Adipocyte (in vitro differentiated cells): ENCODE measurements at regions not wholly inside any gene's neighbourhood (a gene's known extent, or its start where the extent isn't known, plus 50 kb on each side); places are given as distances from the start of the nearest gene placed in this dataset.
A peak's percentile ranks its signal among the peaks of the same experiment; 100 is the strongest.

Experiments used
- DNase-seq: peaks from one replicate; pipeline ENCODE4 v3.0.0-alpha.2; 2015; ENCODE audit warnings: low read depth
- H3K27me3 ChIP-seq: replicated peaks from 2 replicates; pipeline ENCODE4 v1.7.0; 2013; ENCODE audit warnings: mild to moderate bottlenecking, low read length, moderate library complexity; ENCODE audit not compliant: control insufficient read depth, insufficient read depth
- H3K36me3 ChIP-seq: 2 replicates; pipeline ENCODE4 v1.7.0; 2013; ENCODE audit warnings: low read length, mild to moderate bottlenecking, moderate library complexity; ENCODE audit not compliant: control insufficient read depth, insufficient read depth, severe bottlenecking
- H3K4me1 ChIP-seq: 2 replicates; pipeline ENCODE4 v1.7.0; 2013; ENCODE audit warnings: mild to moderate bottlenecking, low read length, moderate library complexity; ENCODE audit not compliant: control insufficient read depth, insufficient read depth
- H3K4me3 ChIP-seq: 2 replicates; pipeline ENCODE4 v1.7.0; 2013; ENCODE audit warnings: mild to moderate bottlenecking, low read length, moderate library complexity
- H3K9ac ChIP-seq: 2 replicates; pipeline ENCODE4 v1.7.0; 2013; ENCODE audit warnings: mild to moderate bottlenecking, low read length, moderate library complexity
- H3K9me3 ChIP-seq: 2 replicates; pipeline ENCODE4 v1.7.0; 2013; ENCODE audit warnings: mild to moderate bottlenecking, low read length, moderate library complexity; ENCODE audit not compliant: control insufficient read depth

GRCh38 chr1:215484171-215484939 lies 82.7 kb upstream of the KCTD3 start:
- Histone ChIP-seq H3K9me3 (peaks cover 4% of the 10 kb centered on the region), H3K4me1 (no peaks in the 10 kb centered on the region), H3K9ac (no peak overlapping the region), H3K4me3 (no peak overlapping the region), H3K27me3 (peaks cover 2% of the 10 kb centered on the region), H3K36me3 (no peaks in the 10 kb centered on the region)
- no peak for DNase-seq

GRCh38 chr1:215487466-215487865 lies 79.6 kb upstream of the KCTD3 start:
- Histone ChIP-seq H3K4me3 (no peak overlapping the region), H3K4me1 (no peaks in the 10 kb centered on the region), H3K9ac (no peak overlapping the region)

DNA sequence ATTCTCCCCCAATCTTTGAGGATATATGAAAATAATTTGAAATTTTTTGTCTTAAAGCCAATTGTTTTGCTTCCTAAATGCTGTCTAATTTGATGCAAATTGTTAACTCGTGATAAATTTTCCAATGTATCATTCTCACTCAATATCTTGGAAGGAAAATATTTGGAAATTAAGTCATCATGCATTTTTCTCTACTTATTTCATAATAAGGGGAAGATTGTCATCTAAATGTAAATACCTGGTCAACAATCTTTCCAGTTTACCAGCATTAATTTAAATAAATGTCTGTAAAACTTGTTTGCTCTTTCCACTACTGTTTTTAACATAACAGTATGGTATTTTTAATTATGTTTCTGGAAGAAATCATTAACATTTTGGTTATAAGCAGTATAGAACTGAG lies 78.3 kb upstream of the KCTD3 start:
- peaks cover 3% of the 10 kb centered on the region for H3K9me3 ChIP-seq
- no peaks in the 10 kb centered on the region for H3K4me1 ChIP-seq
- no peaks in the 10 kb centered on the region for H3K27me3 ChIP-seq
- H3K9ac ChIP-seq: no peak overlapping the region
- DNase-seq: no peak
- H3K4me3 ChIP-seq: no peak overlapping the region
- no peaks in the 10 kb centered on the region for H3K36me3 ChIP-seq

More at GRCh38 chr1:215487466-215487865, 79.6 kb upstream of the KCTD3 start:
- no peaks in the 10 kb centered on the region for H3K9me3 ChIP-seq
- no peak for DNase-seq
- no peaks in the 10 kb centered on the region for H3K27me3 ChIP-seq
- H3K36me3 ChIP-seq: no peaks in the 10 kb centered on the region

GRCh38 chr1:215489771-215490565 lies 77.1 kb upstream of the KCTD3 start:
- peaks cover 3% of the 10 kb centered on the region for H3K9me3 ChIP-seq
- no peaks in the 10 kb centered on the region for H3K36me3 ChIP-seq
- H3K4me3 ChIP-seq: no peak overlapping the region
- H3K9ac ChIP-seq: no peak overlapping the region
- peak; percentile 77 for DNase-seq
- H3K4me1 ChIP-seq: no peaks in the 10 kb centered on the region
- no peaks in the 10 kb centered on the region for H3K27me3 ChIP-seq

- no peak overlapping the region for H3K9ac ChIP-seq
- no peaks in the 10 kb centered on the region for H3K36me3 ChIP-seq
- H3K27me3 ChIP-seq: peaks cover 3% of the 10 kb centered on the region
- peaks cover 3% of the 10 kb centered on the region for H3K9me3 ChIP-seq
- H3K4me3 ChIP-seq: no peak overlapping the region
- DNase-seq: no peak
- no peaks in the 10 kb centered on the region for H3K4me1 ChIP-seq
These were observed 69.6 kb upstream of the KCTD3 start for GRCh38 chr1:215497528-215497927.

DNA sequence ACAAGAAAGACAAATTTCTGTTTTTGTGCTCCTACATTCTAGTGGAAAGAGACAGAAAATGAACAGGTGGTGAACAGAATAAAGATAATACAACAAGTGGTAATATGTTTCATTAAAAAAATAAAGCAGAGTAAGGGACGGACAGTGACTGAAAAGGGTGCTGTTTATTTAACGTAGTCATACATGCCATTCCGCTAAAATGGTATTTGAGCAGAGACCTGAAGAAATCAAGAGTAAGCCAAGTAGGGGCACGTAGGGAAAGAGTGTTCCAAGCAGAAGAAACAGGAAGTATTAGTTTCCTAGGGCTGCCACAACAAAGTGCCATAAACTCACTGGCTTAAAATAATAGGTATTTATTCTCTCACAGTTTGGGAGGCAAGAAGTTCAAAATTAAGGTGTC lies 65.6 kb upstream of the KCTD3 start:
- Histone ChIP-seq H3K4me3 (no peak overlapping the region), H3K27me3 (peaks cover 3% of the 10 kb centered on the region), H3K4me1 (no peaks in the 10 kb centered on the region), H3K36me3 (no peaks in the 10 kb centered on the region), H3K9me3 (no peaks in the 10 kb centered on the region), H3K9ac (no peak overlapping the region)
- DNase-seq: peak; percentile 22

- no peak overlapping the region for H3K9ac ChIP-seq
- no peak overlapping the region for H3K4me3 ChIP-seq
- H3K4me1 ChIP-seq: no peaks in the 10 kb centered on the region
- no peaks in the 10 kb centered on the region for H3K9me3 ChIP-seq
- no peak for DNase-seq
- H3K27me3 ChIP-seq: peaks cover 3% of the 10 kb centered on the region
- H3K36me3 ChIP-seq: no peaks in the 10 kb centered on the region
These were observed 65.0 kb upstream of the KCTD3 start for GRCh38 chr1:215502081-215502480.

DNA sequence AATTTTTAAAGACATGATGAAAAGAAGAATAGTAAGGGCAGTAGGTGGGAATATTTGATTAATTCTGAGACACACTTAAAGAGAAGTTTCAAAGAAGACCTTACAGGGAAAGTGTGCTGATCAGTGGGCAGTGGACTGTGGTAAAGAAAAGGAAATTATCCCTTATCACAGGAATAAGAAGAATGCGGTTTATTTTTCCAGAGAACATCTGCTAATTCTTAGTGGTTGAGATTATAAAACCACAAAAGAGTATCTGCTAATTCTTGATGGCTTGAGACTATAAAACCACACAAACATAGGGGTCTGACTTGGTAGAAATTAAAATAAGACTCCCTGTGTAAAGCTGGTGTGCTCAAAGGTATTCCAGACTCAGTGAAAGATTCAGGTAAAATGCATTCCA lies 60.0 kb upstream of the KCTD3 start:
- no peaks in the 10 kb centered on the region for H3K36me3 ChIP-seq
- no peaks in the 10 kb centered on the region for H3K27me3 ChIP-seq
- no peaks in the 10 kb centered on the region for H3K4me1 ChIP-seq
- no peak overlapping the region for H3K9ac ChIP-seq
- H3K9me3 ChIP-seq: peaks cover 24% of the 10 kb centered on the region
- no peak for DNase-seq
- no peak overlapping the region for H3K4me3 ChIP-seq

GRCh38 chr1:215508311-215508710 lies 58.8 kb upstream of the KCTD3 start:
- Histone ChIP-seq H3K9me3 (peaks cover 26% of the 10 kb centered on the region), H3K4me1 (no peaks in the 10 kb centered on the region), H3K4me3 (no peak overlapping the region), H3K27me3 (no peaks in the 10 kb centered on the region), H3K9ac (no peak overlapping the region), H3K36me3 (no peaks in the 10 kb centered on the region)
- DNase-seq: no peak
